ENCODE measurements at regions not wholly inside any gene's neighbourhood (a gene's known extent, or its start where the extent isn't known, plus 50 kb on each side); places are given as distances from the start of the nearest gene placed in this dataset.

DNA sequence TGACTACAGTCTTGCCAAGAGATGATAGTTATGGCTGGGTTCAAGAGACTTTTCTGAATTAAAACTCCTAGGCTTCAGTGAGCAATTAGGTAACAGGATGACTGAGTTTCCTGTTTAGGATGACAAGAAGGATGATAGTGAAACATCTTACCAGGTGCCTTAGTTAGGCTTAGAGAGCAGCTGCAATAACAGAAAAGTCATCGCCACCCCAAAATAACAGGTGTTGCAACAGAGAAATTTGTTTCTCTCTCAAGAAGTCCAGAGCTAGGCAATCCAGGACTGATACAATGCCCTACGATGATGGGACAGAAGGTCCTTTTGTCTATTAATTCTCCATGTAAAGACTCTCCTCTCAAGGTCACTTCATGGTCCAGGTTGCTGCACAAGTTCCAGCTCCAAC, 361.8 kb downstream of the CAAP1 start:
- TF ChIP-seq, protein P1, sequence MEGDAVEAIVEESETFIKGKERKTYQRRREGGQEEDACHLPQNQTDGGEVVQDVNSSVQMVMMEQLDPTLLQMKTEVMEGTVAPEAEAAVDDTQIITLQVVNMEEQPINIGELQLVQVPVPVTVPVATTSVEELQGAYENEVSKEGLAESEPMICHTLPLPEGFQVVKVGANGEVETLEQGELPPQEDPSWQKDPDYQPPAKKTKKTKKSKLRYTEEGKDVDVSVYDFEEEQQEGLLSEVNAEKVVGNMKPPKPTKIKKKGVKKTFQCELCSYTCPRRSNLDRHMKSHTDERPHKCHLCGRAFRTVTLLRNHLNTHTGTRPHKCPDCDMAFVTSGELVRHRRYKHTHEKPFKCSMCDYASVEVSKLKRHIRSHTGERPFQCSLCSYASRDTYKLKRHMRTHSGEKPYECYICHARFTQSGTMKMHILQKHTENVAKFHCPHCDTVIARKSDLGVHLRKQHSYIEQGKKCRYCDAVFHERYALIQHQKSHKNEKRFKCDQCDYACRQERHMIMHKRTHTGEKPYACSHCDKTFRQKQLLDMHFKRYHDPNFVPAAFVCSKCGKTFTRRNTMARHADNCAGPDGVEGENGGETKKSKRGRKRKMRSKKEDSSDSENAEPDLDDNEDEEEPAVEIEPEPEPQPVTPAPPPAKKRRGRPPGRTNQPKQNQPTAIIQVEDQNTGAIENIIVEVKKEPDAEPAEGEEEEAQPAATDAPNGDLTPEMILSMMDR (IDR thresholded peaks at IDR 0.05), result no peak
- TF ChIP-seq POLR2A (IDR thresholded peaks at IDR 0.05), result no peak
